ENCODE measurements at regions not wholly inside any gene's neighbourhood (a gene's known extent, or its start where the extent isn't known, plus 50 kb on each side); places are given as distances from the start of the nearest gene placed in this dataset.

- TF ChIP-seq CTCF (IDR thresholded peaks at IDR 0.05; ENCODE audit: low read depth, low read length, missing control alignments): no peak
- DNase-seq (ENCODE audit: low read depth): no peak
- no peak overlapping the region for H3K4me3 ChIP-seq (ENCODE audit: low read depth, low read length)
Observed at GRCh38 chr11:92295175-92296137, 70.8 kb downstream of the FAT3 start.

GRCh38 chr11:92296138-92296515, 71.5 kb downstream of the FAT3 start:
- TF ChIP-seq CTCF (IDR thresholded peaks at IDR 0.05; ENCODE audit: low read depth, low read length, missing control alignments): no peak
- no peak for DNase-seq (ENCODE audit: low read depth)
- no peak overlapping the region for H3K4me3 ChIP-seq (ENCODE audit: low read depth, low read length)

GRCh38 chr11:92297567-92298553, 73.2 kb downstream of the FAT3 start:
- H3K4me3 ChIP-seq (ENCODE audit: low read depth, low read length): no peak overlapping the region
- DNase-seq (ENCODE audit: low read depth): no peak
- no peak for TF ChIP-seq CTCF (IDR thresholded peaks at IDR 0.05; ENCODE audit: low read depth, low read length, missing control alignments)

GRCh38 chr11:92300876-92301275, 76.3 kb downstream of the FAT3 start:
- H3K4me3 ChIP-seq (ENCODE audit: low read depth, low read length): no peak overlapping the region
- no peak for TF ChIP-seq CTCF (IDR thresholded peaks at IDR 0.05; ENCODE audit: low read depth, low read length, missing control alignments)
- DNase-seq (ENCODE audit: low read depth): no peak

GRCh38 chr11:92302770-92303169, 78.2 kb downstream of the FAT3 start:
- TF ChIP-seq CTCF (IDR thresholded peaks at IDR 0.05; ENCODE audit: low read depth, low read length, missing control alignments): no peak

GRCh38 chr11:92304271-92304670, 79.7 kb downstream of the FAT3 start:
- TF ChIP-seq CTCF (IDR thresholded peaks at IDR 0.05; ENCODE audit: low read depth, low read length, missing control alignments): no peak
- no peak overlapping the region for H3K4me3 ChIP-seq (ENCODE audit: low read depth, low read length)
- DNase-seq (ENCODE audit: low read depth): no peak

More at GRCh38 chr11:92302770-92303169, 78.2 kb downstream of the FAT3 start:
- H3K4me3 ChIP-seq (ENCODE audit: low read depth, low read length): no peak overlapping the region
- DNase-seq (ENCODE audit: low read depth): no peak

Data from GM12864 (cell line).